T-helper 1 cell treated with Interleukin-12 subunit alpha and Interleukin-12 subunit beta and Interleukin-4 antibody, amounts not matched to agents 30 ng/mL and 1 ng/mL, for 36 hours (primary cell): ENCODE measurements at regions not wholly inside any gene's neighbourhood (a gene's known extent, or its start where the extent isn't known, plus 50 kb on each side); places are given as distances from the start of the nearest gene placed in this dataset.
"Not testable (repeated sequence)": the region's sequence is repeated elsewhere in the genome, so short reads cannot be mapped to it uniquely, and the experiment has no call there.

Source experiments
- intact Hi-C: fragments of 100-400 bp; cut with micrococcal nuclease; formaldehyde crosslinking; loops from one replicate; pipeline ENCODE4 v1.15.1; 2024

- intact Hi-C loops = no loop called here
Measured at GRCh38 chr12:75742048-75742447, 230.6 kb upstream of the KRR1 start.

- intact Hi-C loops = no loop called here
Measured at GRCh38 chr12:75739912-75740311, 228.5 kb upstream of the KRR1 start.

- intact Hi-C loops = not testable (repeated sequence)
Measured at GRCh38 chr12:75739098-75739497, 227.7 kb upstream of the KRR1 start.

- intact Hi-C loops = loop anchor here (1.0 kb wide), 1 partner anchor 16 kb away; no protein-coding TSS in a partner anchor
Measured at GRCh38 chr12:75738486-75738885, 227.1 kb upstream of the KRR1 start.

- intact Hi-C loops = no loop called here
Measured at GRCh38 chr12:75735853-75736252, 224.4 kb upstream of the KRR1 start.

- intact Hi-C loops = no loop called here
Measured at GRCh38 chr12:75728826-75729225, 217.4 kb upstream of the KRR1 start.

- intact Hi-C loops = no loop called here
Measured at GRCh38 chr12:75727577-75727976, 216.2 kb upstream of the KRR1 start.

- intact Hi-C loops = no loop called here
Measured at GRCh38 chr12:75725521-75726111, 214.2 kb upstream of the KRR1 start.

GRCh38 chr12:75724928-75725312 is 213.5 kb upstream of the KRR1 start:
- intact Hi-C loops = loop anchor here (5.0 kb wide), 2 partner anchors 68 to 832 kb away; partner anchors contain the start of gene OSBPL8

GRCh38 chr12:75724307-75724927 is 213.0 kb upstream of the KRR1 start:
- intact Hi-C loops = loop anchor here (5.0 kb wide), 2 partner anchors 67 to 833 kb away; partner anchors contain the start of gene OSBPL8

GRCh38 chr12:75722714-75723200 is 211.3 kb upstream of the KRR1 start:
- intact Hi-C loops = loop anchor here (1.0 to 5.0 kb wide), 8 partner anchors 65 to 835 kb away; partner anchors contain the start of genes KRR1, NAP1L1, OSBPL8 and PHLDA1

- intact Hi-C loops = loop anchor here (1.0 to 5.0 kb wide), 8 partner anchors 64 to 836 kb away; partner anchors contain the start of genes KRR1, NAP1L1, OSBPL8 and PHLDA1
Measured at GRCh38 chr12:75721796-75722195, 210.4 kb upstream of the KRR1 start.

- intact Hi-C loops = loop anchor here (5.0 kb wide), 2 partner anchors 64 to 836 kb away; partner anchors contain the start of gene OSBPL8
Measured at GRCh38 chr12:75720812-75721641, 209.6 kb upstream of the KRR1 start.

GRCh38 chr12:75717902-75718301 is 206.5 kb upstream of the KRR1 start:
- intact Hi-C loops = no loop called here

- intact Hi-C loops = no loop called here
Measured at GRCh38 chr12:75716291-75717025, 205.0 kb upstream of the KRR1 start.

GRCh38 chr12:75715682-75716081 is 204.3 kb upstream of the KRR1 start:
- intact Hi-C loops = no loop called here

GRCh38 chr12:75715323-75715644 is 203.9 kb upstream of the KRR1 start:
- intact Hi-C loops = no loop called here

- intact Hi-C loops = no loop called here
Measured at GRCh38 chr12:75714462-75715322, 203.3 kb upstream of the KRR1 start.

GRCh38 chr12:75713434-75713833 is 202.0 kb upstream of the KRR1 start:
- intact Hi-C loops = no loop called here

- intact Hi-C loops = no loop called here
Measured at GRCh38 chr12:75712223-75712622, 200.8 kb upstream of the KRR1 start.
